Suppressor macrophage treated with lipopolysaccharide for 1 hour (primary cell): ENCODE measurements at regions not wholly inside any gene's neighbourhood (a gene's known extent, or its start where the extent isn't known, plus 50 kb on each side); places are given as distances from the start of the nearest gene placed in this dataset.

ENCODE experiments used
- DNase-seq, 3 donors: peaks; one replicate each; pipeline ENCODE4 v3.0.0-alpha.2; 2020 to 2022

DNA sequence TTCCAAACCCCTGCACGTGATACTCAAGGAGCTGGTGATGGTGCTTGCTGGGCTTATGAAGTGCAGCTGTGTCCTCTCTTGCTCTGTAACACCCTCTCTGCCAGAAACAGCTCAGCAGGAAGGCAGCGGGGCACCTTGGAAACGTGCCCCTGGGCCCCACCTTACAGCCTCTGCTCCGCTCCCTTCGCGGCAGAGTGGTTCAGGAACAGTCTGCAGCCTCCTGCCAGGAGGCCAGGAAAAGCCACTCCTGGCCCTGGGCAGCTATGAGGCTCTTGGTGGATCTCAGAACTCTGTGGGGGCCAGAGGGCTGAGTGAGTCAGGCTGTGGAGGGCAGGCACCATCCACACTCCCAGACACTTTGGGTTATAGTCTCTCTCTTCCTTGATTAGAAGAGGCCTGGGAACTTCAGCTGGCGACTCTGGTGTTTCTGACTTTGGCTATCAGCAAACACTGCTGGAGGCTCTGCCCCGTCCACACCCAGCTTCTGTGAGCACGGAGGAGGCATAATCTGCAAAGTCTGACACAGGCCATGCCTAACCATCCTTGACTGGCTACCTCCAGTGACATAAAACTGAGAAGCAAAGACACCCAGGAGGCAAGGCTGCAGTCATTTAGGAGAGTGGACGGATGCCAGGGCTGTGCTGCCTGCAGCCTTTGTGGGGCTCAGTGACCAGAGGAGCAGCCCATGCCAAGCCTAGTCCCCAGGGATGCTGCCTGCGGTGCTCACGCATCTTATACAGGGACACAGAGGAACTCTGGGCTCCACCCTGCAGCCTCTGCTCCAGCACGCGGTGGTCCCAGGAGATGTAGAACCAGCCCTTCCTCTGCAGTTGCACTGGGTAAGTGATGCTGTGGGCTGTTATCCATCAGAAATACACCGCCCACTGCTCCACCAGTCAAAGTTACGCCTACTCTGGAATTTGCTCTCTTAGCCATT, 65.3 kb downstream of the METRNL start:
- DNase-seq, result no peak

DNA sequence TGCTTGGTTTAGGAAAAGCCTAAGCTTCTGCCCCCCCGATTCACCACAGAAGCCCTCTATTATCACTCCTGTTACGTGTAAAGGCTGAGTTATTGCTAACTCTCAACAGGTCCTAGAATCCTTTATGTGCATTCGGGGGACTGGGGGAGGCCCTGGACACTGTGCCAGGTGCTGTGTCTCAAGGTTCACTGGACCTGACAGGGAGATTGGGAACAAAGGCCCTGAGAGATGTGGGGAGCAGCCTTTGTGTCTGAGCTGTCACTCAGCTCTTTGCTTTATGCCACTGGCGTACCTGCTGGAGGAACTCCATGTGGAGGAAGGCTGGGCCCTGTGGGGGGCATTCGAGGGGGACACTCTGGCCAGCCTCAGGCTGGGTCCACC, 65.9 kb downstream of the METRNL start:
- DNase-seq, result no peak

DNA sequence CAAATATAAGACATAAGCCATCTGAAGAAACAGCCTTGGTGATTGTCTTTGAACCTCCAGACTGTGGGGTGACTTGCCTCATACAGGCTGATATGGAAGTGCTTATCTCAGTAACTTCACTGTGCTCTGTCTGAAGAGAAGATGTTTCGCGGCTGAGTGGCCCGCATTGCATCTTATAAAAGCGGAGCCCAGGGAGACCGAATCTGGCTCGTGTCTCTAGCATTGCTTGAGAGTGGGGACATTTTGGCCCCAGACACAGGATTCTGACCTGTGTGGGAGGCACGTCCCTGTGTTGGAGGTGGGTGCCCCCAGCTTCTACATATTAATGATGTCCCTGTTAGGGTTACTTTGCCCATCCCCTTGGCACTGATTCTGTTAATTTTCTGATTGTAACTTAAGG, 66.4 kb downstream of the METRNL start:
- no peak for DNase-seq

DNA sequence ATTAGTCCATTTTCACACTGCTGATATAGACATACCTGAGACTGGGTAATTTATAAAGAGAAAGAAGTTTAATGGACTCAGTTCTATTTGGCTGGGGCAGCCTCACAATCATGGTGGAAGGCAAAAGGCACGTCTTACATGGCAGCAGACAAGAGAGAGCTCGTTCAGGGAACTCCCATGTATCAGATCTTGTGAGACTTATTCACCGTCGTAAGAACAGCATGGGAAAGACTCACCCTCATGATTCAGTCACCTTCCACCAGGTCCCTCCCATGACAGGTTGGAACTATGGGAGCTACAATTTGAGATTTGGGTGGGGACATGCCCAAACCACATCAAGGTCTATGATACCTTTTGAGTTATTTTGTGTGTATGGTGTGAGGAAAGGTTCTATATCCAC, 66.9 kb downstream of the METRNL start:
- no peak for DNase-seq

DNA sequence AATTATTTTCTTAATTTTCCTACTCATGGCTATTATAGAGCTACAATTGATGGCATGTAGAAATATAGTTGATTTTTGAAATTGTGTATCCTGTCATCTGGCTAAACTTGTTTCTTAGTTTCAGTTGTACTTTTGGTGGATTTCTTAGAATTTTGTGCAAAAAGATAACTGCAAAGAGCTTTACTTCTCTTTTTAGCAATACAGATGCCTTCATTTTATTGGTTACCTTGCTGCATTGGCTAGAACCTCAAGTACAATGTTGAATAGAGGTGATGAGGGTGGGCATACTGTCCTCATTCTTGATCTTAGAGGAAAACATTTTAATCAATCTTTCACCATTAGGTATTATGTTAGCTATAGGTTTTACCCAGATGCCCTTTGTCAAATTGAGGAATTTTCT, 67.9 kb downstream of the METRNL start:
- DNase-seq, result no peak

DNA sequence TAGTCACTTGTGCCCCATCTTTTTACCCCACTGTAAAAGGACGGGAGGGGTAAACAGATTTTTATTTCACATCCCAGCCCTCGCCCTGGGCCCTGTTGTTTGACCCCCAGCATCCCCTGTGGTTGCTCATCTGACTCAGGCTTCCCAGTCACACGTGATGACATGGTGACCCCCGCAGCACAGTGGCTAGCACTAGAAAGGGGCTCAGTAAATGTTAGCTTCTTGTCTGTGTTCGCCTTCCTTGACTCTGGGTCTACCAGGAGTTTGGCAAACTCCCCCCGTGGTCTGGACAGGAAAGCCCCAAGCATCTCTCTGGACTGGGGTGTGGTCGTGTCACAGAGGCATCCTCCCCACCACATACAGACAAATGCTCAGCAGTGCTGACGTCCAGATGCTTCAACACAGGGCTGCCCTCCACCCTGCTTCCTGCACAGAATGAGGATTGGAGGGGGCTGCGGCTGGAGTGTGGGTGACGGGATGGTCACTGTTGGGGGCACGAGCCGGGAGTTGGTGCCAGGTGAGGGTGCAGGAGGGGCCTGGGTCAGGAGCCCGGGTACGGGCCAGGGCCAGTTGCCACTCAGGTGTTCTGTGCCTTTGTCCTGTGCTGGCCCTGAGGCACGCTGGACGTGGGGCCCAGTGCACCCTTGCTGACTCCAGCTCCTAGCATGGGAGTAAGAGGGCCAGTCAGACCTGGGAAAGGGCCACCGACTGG, 69.1 kb downstream of the METRNL start:
- DNase-seq, result no peak

DNA sequence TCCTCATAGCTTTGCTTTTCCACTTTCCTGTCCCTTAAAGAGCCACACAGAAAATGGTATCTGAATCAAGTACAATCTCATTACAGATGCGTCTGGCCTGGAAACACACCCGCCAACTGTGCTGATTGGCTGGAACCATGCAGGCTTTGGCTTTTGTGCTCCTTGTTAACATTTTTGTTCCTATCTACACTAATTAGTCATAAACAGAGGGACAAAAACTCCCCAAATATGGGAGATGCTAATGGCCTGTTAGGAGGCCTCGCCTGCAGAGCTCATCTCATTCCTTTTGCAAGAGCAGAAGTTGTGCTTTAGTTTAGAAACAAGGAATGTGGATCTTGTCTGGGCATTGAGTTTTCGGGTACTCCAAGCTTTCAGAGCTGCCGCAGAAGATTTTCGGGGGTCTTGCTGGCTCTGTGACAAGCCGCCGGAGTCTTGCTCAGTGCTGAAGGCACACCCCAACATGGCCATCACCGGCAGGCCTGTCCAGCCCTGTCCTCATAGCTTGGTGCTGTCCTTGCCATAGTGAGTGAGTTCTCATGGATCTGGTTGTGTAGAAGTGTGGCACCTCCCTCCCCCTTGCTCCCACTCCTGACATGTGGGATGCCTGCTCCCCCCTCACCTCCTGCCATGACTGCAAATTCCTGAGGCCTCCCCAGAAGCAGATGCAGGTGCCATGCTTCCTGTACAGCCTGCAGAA, 69.8 kb downstream of the METRNL start:
- no peak for DNase-seq

DNA sequence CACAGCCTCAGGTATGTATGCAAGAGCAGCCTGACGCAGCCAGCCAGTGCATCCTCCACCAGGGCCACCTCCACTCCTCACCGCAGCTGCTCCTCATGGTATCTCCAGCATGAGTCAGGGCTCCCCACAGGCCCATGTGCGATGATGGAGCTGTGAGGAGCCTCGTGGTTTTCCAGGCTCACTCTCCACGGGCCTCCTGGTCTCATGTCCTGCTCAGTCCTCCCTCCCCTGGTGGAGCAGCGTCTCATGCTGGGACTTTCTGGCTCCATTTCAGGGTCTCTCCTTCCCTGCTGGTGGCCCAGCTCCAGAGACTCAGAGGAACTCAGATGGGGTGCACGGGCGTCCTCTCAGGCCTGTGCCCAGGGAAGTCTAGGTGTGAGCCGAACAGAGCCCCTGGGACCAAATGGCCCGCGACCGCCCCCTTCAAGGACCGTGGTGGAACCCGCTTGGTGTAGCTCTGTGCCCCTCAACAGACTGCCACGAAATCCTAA, 70.4 kb downstream of the METRNL start:
- no peak for DNase-seq

DNA sequence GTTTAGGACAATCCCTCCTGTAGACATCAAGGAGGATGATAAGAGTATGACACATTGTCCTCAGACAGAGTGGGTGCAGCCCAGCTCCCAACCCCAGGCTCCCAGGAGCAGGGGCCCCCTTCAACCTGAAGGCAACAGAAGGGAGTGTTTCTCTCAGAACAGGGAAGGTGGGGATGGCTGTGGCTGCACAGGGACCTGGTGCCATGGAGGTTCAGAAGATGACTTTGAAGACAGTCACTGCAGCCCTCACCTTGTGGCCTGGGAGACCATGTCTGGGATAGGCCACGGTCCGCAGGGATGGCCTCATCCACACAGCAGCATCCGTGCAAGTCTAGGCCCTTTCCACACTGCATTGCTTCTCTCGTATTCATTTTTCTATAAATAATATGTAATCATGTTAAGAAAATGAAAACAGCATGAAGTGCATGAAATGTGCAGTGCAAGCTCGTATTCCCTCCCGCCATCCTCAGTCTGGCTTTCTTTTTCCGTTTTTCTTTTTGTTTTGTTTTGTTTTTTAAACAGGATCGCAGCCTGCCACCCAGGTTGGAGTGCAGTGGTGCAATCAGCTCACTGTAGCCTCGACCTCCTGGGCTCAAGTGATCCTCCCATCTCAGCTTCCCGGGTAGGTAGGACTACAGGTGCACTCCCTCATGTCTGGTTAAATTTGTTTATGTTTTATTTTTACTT, 71.1 kb downstream of the METRNL start:
- no peak for DNase-seq

DNA sequence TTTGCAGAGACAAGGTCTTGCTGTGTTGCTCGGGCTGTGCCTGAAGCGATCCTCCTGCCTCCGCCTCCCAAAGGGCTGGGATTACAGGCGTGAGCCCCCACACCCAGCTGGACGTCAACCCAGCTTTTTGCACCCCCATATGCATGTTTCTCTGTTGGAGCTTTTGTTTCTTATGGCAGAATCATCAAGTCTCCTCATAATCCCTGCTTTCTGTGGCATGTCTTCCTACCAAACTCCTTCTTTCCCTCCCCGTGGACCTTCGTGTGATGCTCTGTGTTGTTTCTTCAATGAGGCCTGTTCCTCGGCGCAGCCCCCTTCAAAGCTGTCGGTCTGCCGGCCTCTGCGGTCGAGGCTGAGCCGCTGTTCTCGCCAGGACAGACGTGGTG, 71.6 kb downstream of the METRNL start:
- DNase-seq, result no peak

DNA sequence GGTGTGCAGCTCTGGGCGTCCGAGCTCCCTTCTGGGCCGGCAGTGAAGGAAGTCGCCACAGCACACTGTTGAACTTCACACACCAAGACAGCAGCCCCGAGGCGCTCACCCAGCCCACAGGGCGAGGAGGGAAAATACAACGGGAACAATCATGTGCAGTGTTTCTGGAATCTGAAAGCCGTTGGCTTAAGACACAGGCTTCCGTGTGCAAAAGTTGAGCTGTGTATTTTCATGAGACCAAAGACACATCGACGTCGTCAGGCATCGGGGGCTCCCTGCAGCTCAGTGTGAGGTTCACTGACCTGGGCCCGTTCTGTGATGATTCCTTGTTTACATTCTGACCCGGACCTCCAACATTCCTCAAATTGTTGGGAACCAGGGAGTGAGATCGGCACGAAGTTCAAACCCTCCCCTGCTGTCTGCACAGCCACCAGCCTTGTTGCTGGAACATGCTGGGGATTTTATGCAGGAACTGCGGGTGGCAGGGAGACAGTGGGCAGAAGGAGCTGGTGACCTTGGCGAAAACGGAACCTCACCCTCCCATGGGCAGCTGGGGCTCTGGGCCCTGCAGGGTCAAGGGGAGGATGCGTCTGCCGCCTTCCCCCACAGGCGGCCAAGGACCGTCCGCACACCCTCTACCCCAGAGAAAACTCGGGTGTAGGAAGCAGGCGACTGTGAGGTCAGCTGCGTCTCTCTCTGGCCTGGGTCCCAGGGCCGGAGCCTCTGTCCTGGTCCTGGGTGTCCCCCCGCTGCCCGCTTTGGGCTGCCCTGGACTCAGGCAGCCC, 72.2 kb downstream of the METRNL start:
- DNase-seq, result no peak

DNA sequence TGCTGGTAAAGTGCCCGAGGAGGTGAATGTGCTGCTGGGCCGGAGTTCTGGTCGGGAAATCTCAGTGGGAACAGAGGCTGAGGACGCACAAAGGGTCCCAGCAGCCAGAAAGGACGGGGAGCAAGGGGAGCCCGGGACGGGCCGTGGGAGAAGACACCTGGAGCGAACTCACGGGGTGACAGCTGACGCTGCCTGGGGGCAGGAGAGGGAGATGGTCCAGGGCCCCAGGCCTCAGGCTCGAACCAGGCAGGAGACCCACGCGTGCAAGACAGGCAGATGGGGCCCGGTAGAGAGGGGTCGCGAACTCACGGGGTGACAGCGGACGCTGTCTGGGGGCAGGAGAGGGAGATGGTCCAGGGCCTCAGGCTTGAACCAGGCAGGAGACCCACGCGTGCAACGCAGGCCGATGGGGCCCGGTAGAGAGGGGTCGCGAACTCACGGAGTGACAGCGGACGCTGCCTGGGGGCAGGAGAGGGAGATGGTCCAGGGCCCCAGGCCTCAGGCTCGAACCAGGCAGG, 72.9 kb downstream of the METRNL start:
- DNase-seq, result no peak

DNA sequence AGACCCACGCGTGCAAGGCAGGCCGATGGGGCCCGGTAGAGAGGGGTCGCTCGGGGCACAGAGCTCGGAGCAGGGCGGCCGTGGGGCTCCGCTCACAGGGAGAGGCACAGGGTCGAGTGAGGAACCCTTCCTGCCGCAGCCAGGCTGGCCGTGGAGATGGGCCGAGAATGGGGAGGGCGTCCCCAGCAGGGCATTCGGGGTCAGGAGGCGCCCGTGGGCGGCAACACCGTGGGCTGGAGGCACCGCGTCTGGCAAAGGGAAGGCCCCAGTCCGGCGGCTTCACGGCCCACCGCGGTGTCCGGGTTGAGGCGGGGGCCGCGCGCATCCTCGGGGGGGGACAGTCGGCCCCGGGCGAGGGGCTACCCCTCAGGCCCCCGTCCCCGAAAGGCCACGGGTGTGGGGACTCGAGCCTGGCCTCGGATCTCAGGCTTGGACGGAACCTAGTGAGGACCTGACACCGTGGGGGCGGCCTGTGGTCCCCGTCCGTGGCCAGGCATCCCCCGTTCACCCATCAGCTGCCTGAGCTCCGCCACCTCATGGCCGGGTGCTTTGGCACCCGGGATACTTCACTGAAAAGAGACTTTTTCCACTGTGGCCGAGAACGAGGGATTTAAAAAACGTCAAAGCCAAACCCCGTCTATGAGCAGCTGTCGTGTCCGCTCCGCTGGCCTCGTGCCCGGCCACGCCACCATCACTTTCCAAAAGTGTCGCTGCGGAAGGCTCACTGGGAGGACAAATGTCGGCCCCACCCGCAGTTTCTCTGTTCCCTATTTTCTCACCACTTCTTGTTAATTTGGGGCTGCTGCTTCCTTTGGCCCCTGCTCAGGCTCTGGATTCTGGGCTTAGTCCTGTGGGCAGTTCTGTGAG, 73.6 kb downstream of the METRNL start:
- DNase-seq, result peak; percentile 73 to 82 (median 74)

DNA sequence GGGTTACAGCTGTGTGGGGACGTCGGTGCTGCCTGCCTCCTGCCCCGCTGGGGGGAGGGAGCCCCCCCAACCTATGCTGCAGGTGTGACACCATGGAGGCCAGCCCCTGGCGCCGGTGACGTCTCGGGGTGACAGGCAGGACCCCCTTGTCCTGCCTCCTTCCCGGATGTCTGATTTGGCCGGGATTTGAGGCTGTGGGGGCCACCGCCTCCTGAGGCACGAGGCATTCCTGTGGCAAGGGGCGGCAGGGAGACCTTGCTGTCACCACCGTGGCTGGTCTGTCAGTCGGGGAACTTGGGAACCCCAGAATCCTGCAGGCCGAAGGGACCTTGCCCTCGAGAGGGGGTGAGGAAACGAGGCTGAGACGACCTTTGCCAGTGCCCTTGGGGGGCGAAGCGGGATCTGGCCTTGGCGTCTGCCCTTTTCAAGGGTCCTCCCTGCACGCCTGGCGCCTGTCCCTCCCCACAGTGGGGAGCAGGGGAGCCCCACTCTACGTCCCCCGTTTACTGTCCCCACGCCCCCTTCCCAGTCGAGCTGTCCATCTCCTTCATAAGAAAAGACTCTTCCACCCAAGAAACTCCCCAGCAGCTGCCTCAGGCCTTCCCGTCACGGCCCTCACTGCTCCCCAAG, 74.4 kb downstream of the METRNL start:
- DNase-seq, result no peak

DNA sequence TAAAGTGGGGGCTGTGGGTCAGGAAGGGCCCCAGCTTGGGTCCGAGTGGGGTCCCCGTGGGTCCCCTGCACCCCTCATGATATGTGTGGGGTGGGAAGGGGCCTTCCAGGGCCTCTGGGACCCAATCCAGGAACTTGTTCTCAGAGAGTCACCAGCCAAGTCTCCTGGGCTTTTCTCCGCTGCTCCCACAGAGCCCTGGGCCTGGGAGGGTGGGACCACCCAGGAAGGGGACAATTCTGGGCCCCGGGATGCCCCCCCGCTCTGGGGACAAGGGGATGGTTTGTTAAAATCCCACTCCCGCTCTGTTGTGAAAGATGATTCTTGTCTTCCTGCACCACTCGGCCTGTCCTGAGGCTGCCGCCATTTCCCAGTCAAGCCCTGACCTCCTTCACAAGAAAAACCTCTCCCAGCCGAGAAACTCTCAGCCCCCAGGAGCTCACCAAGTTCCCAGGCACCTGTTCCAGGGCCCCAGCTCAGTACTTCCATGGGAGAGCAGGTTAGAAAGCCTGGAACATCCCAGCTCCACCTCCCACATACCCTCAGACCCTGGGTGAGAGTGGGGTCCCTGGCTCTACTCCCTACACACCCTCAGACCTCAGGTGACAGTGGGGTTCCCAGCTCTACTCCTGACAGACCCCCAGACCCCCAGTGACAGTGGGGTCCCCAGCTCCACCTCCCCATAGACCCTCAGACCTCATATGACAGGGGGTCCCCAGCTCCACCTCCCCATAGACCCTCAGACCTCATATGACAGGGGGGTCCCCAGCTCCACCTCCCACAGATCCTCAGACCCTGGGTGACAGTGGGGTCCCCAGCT, 75.1 kb downstream of the METRNL start:
- DNase-seq, result no peak

DNA sequence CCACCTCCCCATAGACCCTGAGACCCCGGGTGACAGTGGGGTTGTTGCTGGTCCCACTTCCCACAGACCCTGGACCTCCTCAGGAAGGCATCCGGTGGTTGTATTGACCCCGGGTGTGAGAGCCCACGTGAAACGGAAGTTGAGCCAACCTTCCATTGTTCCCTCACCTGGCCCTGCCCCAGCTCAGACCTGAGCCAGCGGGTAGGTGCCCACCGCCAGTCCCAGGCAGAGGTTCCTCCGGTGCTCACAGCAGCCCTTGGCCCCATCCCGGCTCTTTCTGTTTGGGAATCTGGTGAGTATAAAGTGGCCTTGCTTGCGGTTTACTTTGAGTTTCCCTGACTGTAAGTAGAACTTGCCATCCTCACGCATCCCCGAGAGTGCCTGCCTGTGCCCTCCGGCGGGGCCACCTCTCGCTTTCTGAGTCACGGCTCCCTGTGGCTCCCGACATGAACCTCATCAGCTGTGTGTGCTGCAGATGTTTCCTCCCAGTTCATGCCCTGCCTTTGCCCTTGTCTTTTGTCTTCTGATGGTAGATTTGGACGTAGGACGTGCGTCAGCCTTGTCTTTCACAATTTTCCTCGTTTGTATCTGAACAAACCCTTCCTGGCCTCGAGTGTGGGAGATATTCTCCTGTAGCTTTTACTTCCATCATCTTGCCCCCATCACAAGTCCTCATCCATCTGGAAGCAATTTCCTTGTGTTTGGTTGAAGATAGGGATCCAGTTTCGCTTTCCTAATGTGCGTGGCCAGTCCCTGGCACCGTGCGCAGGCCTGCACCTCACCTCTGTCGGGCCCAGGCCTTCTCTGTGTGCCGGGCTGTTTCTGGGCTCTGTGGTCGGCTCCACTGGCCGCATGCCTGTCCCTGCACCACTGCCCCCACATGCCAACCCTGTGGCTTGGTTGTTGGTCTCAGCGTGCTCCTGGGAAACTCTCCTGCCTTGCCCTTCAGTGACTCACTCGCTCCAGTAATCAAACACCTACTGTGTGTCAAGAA, 76.0 kb downstream of the METRNL start:
- DNase-seq, result peak; percentile 77 to 86 (median 81)

DNA sequence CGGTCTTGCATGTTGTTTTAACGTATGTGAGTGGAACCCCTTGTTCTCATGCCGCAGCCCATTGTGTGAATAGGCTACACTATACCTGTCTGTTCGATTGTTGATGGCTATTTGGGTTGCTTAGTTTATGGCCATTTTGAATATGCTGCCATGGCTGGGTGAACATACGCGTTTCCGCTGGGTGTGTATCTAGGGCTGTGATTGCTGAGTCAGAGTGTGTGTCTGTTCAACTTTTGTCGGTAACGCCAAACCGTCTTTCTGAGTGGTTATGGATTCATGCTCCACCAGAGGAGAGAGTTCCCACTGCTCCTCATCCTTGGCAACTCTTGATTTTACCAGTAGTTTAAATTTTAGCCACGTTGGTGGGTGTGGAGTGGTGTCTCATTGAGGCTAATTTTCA, 77.0 kb downstream of the METRNL start:
- DNase-seq, result no peak
